Ascending aorta (tissue), 2 donors: ENCODE measurements at regions not wholly inside any gene's neighbourhood (a gene's known extent, or its start where the extent isn't known, plus 50 kb on each side); places are given as distances from the start of the nearest gene placed in this dataset.

Experiments used
- DNase-seq, 2 donors: peaks; one replicate each; pipeline ENCODE4 v3.0.0-alpha.2; 2019; ENCODE audit warnings: low spot score in 2 of 2
- H3K27ac ChIP-seq, 2 donors: fragments of 200-600 bp; sonication (generic); one replicate each; pipeline ENCODE4 v1.5.1; 2016 to 2017; ENCODE audit warnings: mild to moderate bottlenecking in 1 of 2
- H3K27me3 ChIP-seq: fragments of 200-600 bp; sonication (generic); one replicate; pipeline ENCODE4 v1.5.1; 2017
- H3K36me3 ChIP-seq, 2 donors: fragments of 200-600 bp; sonication (generic); one replicate each; pipeline ENCODE4 v1.5.1; 2016
- H3K4me1 ChIP-seq, 2 donors: fragments of 200-600 bp; sonication (generic); one replicate each; pipeline ENCODE4 v1.5.1; 2016 to 2017; ENCODE audit warnings: mild to moderate bottlenecking in 1 of 2
- H3K4me3 ChIP-seq, 2 donors: fragments of 200-600 bp; sonication (generic); one replicate each; pipeline ENCODE4 v1.5.1; 2016 to 2017; ENCODE audit warnings: mild to moderate bottlenecking in 1 of 2
- H3K9me3 ChIP-seq, 2 donors: fragments of 200-600 bp; sonication (generic); one replicate each; pipeline ENCODE4 v1.5.1; 2016
- CTCF ChIP-seq, 3 experiments: fragments of 200-600 bp in 2 of 3; fragments of 450-650 bp in 1 of 3; sonication (generic) in 2 of 3; IDR thresholded peaks; one replicate each; pipeline ENCODE4 v1.5.1; 2016 to 2019; ENCODE audit warnings: antibody characterized with exemption in 3 of 3, mild to moderate bottlenecking in 1 of 3, moderate library complexity in 1 of 3
- intact Hi-C: fragments of 100-400 bp; cut with DNase I; formaldehyde crosslinking; loops from one replicate; pipeline ENCODE4 v1.15.1; 2023

- H3K9me3 ChIP-seq = no peaks in the 10 kb centered on the region
- H3K27ac ChIP-seq = no peak overlapping the region
- H3K4me1 ChIP-seq = no peaks in the 10 kb centered on the region
- TF ChIP-seq CTCF (IDR thresholded peaks at IDR 0.05) = no peak
- H3K27me3 ChIP-seq = no peaks in the 10 kb centered on the region
- no peak overlapping the region for H3K4me3 ChIP-seq
- H3K36me3 ChIP-seq = no peaks in the 10 kb centered on the region
- no peak for DNase-seq
- intact Hi-C loops = no loop called here
These were observed 528.6 kb upstream of the LMCD1 start for GRCh38 chr3:7973006-7973405.

- Histone ChIP-seq H3K27me3 (no peaks in the 10 kb centered on the region), H3K9me3 (no peaks in the 10 kb centered on the region), H3K4me1 (no peaks in the 10 kb centered on the region), H3K36me3 (no peaks in the 10 kb centered on the region), H3K27ac (no peak overlapping the region), H3K4me3 (no peak overlapping the region)
- no peak for TF ChIP-seq CTCF (IDR thresholded peaks at IDR 0.05)
- DNase-seq = no peak
- intact Hi-C loops = no loop called here
These were observed 524.2 kb upstream of the LMCD1 start for GRCh38 chr3:7977245-7978086.

- Histone ChIP-seq H3K9me3 (no peaks in the 10 kb centered on the region), H3K27ac (no peak overlapping the region), H3K36me3 (no peaks in the 10 kb centered on the region), H3K4me3 (no peak overlapping the region), H3K4me1 (no peaks in the 10 kb centered on the region), H3K27me3 (no peaks in the 10 kb centered on the region)
- no peak for DNase-seq
- intact Hi-C loops = no loop called here
- no peak for TF ChIP-seq CTCF (IDR thresholded peaks at IDR 0.05)
These were observed 523.6 kb upstream of the LMCD1 start for GRCh38 chr3:7978087-7978422.

GRCh38 chr3:7982126-7982525 is 519.5 kb upstream of the LMCD1 start:
- intact Hi-C loops = no loop called here
- H3K27me3 ChIP-seq = no peaks in the 10 kb centered on the region
- no peak overlapping the region for H3K4me3 ChIP-seq
- H3K36me3 ChIP-seq = no peaks in the 10 kb centered on the region
- TF ChIP-seq CTCF (IDR thresholded peaks at IDR 0.05) = no peak
- no peaks in the 10 kb centered on the region for H3K4me1 ChIP-seq
- no peak for DNase-seq
- H3K27ac ChIP-seq = no peak overlapping the region
- no peaks in the 10 kb centered on the region for H3K9me3 ChIP-seq

- no peak for TF ChIP-seq CTCF (IDR thresholded peaks at IDR 0.05)
- no peaks in the 10 kb centered on the region for H3K4me1 ChIP-seq
- H3K9me3 ChIP-seq = no peaks in the 10 kb centered on the region
- H3K36me3 ChIP-seq = no peaks in the 10 kb centered on the region
- H3K27ac ChIP-seq = no peak overlapping the region
- intact Hi-C loops = no loop called here
- DNase-seq = no peak
- H3K4me3 ChIP-seq = no peak overlapping the region
- H3K27me3 ChIP-seq = no peaks in the 10 kb centered on the region
These were observed 502.2 kb upstream of the LMCD1 start for GRCh38 chr3:7999384-7999783.

GRCh38 chr3:8001307-8001706 is 500.3 kb upstream of the LMCD1 start:
- TF ChIP-seq CTCF (IDR thresholded peaks at IDR 0.05) = no peak
- no peak overlapping the region for H3K27ac ChIP-seq
- H3K9me3 ChIP-seq = no peaks in the 10 kb centered on the region
- DNase-seq = no peak
- H3K36me3 ChIP-seq = no peaks in the 10 kb centered on the region
- no peak overlapping the region for H3K4me3 ChIP-seq
- no peaks in the 10 kb centered on the region for H3K4me1 ChIP-seq
- no peaks in the 10 kb centered on the region for H3K27me3 ChIP-seq
- intact Hi-C loops = no loop called here
